ENCODE measurements at regions not wholly inside any gene's neighbourhood (a gene's known extent, or its start where the extent isn't known, plus 50 kb on each side); places are given as distances from the start of the nearest gene placed in this dataset.

- TF ChIP-seq CTCF (IDR thresholded peaks at IDR 0.05) (no peak), POLR2AphosphoS5 (IDR thresholded peaks at IDR 0.05) (no peak), POLR2A (IDR thresholded peaks at IDR 0.05) (no peak)
Measured at GRCh38 chr19:30135093-30135757, 193.2 kb downstream of the URI1 start.
